GM19438 (cell line): ENCODE measurements at regions not wholly inside any gene's neighbourhood (a gene's known extent, or its start where the extent isn't known, plus 50 kb on each side); places are given as distances from the start of the nearest gene placed in this dataset.
"Not testable (repeated sequence)": the region's sequence is repeated elsewhere in the genome, so short reads cannot be mapped to it uniquely, and the experiment has no call there.

Experiments
- ATAC-seq: cut with Tn5 transposase; IDR thresholded peaks from one replicate; pipeline ENCODE4 v1.9.1; 2021; ENCODE audit warnings: low read depth; ENCODE audit not compliant: unreplicated experiment

DNA sequence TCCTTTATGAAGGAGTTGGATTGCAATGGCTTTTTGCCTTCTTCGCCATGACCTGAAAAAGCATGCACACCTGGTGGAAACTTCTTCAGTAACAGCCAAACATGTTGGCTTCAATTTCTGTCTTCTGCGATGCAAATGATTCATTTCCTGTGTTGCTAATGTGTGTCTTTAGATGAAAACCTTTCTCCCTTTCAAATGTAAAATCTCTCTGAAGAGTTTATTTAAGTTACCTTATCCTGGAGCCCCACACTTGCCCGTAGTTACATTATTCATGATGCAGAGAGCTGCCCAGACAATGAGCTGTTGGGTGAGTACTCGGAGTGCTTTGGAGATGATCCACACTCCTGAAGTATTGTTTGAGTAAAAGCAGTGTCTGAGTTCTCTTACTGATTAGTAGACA is 1100.9 kb downstream of the RPA4 start:
- ATAC-seq: no peak

DNA sequence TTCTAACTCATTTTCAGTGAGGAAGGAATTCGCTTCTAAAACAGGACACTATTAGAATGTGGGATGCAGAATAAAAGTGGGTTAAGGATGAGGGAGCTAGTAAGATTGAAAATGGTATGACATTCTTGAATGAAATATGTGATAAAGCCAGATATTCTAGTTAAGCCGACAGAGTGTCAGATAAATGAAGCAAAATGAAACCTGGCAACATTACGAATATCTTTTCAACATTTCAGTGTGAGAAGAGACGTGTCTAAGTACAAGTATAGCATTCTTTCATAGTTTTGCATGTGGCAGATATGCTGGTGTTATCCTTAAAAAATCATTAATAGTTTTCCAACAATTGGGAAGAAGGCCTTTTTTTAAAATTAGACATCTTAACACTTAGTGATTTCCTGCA is 1101.4 kb downstream of the RPA4 start:
- no peak for ATAC-seq

DNA sequence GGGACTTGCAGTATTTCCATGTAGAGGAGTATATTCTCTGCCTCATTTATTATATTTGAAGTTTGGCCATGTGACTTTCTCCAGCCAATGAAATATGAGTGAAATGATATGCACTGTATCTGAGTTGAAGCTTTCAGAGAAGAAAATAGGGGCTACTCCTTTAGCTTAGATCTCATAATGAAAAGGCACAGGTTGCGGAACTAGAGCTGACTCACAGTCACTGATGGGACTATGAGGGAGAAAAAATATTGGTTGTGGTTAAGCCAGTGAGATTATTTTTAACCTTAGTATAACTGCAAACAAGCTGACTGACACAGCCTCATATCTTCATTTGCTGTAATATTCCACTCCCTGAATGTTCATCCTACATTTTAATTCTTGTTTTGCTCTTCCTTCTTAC is 1104.3 kb downstream of the RPA4 start:
- no peak for ATAC-seq

DNA sequence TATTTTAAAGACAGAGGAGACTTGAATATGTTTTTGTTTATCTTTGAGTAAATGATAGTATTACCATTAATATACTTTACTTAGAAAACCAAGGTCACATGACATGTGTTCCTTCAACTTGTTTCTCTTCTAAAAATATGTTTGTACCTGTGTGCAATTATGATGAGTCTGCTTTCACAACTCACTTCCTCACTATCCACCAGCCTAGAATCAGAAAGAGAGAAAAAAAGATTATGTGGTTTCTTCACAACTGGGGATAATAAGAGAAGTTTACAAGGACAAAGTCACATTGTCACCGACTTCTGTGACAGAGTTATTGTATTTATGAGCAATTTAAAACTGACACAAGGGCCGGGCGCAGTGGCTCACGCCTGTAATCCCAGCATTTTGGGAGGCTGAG is 1112.1 kb downstream of the RPA4 start:
- ATAC-seq: no peak

DNA sequence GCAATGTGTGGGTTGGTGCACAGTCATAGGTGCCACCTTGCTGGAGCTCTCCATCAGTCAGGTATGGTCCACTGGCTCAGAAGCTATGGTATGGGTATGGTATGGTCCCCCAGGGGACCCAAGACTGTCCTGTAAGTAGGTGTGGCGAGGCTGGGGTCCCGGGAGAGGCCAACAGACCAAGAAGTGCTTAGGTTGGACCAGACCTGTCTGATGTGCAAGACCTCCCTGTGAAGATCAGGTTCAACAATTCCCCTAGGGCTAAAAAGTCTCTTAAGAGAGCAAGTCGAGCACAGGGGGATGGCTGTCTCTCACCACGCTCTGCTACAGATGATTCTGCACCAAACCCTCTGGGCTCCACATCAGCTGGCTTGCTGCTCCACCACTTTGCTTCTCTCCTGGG is 1145.0 kb downstream of the RPA4 start:
- ATAC-seq: no peak

DNA sequence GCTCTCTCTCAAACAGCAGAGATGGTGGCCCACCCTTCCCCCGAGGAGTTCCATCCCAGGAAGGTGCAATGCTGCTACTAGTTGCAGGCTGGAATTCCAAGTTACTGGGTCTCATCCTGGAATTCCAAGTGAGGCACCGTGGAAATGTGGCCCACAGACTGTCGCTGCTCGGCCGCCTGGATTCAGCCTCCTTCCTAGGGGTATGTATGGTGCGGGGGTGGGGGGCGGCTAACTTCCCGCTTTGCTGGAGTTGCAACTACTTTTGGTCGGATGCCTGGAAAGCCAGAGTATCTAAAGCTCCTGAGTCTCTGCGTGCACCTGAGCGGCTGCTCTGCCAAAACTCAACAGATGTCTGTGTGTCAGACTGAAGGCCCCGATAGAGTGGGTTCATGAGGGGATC is 1146.2 kb downstream of the RPA4 start:
- ATAC-seq: no peak

DNA sequence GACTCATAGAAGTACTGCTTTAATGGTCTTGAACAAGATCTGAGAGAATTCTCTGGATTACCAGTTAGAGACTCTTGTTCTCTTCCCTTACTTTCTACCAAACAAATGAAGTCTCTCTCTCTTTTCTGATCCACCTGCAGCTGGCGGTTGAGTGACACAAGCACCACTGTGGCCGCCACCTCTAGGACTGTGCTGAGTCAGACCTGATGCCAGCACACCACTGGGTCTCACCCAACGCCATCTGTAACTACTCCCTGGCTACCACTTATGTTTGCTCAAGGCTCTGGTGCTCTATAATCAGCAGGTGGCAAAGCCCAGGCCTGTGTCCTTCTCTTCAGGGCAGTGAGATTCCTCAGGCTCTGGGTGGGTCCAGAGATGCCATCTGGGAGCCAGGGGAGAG is 1173.5 kb downstream of the RPA4 start:
- ATAC-seq: no peak

DNA sequence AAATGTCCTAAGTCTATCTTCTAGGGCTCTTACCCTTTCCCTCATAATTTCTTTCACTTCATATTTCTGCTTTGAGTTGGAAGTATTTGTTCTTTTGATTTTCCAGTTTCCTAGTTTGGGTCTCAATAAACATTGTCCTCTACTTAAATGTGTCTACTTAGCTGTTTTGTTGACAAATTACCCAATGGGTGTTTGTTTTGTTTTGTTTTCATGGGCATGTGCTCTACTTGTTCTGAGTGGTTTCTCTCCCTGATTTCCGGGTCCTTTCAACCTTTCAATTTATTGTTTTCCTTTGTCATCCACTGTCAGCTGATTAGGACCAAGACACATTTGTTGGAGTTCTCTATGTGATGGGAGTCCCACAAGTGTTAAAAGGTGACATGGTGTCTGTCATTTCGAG is 1181.4 kb downstream of the RPA4 start:
- ATAC-seq: no peak

DNA sequence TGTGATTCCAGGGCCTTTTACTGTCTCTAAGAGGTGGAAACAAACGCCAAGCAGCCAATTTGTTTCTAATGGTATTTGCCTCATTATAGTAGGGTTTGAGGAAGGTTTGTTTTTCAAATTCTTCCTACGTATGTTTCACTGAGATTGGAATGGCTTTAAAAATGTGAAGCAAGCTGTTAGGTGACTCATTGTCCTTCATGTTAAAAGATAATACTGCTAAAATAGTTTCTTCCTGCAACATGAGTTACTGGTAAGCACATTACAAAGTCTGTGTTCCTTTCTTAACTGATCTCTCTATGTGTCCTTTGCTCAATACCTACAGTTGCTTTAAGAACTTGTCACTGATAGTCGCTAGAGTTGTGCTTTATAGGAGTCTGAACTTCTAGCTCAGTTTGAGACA is 1183.9 kb downstream of the RPA4 start:
- no peak for ATAC-seq

DNA sequence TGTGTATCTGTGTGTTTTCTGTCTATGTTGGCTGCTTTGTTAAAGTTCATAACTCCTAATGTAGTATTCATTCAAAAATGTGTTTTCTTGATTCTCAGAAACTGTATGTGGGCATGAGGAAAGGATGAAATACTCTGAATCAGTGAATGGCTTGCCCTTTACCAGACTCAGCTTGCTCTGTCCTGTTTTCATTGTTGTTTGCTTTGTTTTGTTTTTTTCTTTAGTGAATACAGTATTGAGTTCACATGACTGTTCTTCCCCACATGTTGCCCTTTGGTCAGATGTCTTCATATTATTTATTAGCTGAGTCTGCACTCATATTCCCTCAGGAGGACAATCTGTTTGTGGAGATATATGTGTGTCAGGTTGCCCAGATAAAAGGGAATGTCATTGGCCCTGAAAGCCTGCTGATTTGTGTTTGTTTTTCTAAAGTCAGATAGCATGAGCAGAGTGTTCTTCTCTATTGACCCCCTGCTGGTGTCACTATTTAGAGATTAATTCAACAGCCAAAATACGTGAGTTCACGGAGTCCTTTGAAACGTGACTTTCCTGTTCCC is 1184.4 kb downstream of the RPA4 start:
- ATAC-seq: no peak

DNA sequence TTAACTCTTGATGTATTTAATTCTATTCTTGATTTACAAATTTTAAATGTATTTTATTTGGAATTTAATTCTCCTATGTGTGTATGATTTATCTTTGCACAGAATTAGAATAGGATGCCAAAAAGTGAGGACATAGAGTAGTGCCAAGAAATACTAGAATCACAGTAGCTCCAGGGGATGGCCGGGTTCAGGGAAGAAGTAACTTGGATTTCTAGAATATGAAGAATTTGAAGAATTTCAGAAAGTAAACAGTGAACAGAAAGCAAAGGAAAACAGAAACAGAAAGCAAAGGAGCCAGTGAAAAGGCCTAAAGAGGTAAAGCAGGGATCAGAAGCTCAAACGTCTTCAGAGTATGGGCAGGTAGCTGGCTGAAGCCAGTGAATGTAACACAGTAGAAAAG is 1187.6 kb downstream of the RPA4 start:
- no peak for ATAC-seq

DNA sequence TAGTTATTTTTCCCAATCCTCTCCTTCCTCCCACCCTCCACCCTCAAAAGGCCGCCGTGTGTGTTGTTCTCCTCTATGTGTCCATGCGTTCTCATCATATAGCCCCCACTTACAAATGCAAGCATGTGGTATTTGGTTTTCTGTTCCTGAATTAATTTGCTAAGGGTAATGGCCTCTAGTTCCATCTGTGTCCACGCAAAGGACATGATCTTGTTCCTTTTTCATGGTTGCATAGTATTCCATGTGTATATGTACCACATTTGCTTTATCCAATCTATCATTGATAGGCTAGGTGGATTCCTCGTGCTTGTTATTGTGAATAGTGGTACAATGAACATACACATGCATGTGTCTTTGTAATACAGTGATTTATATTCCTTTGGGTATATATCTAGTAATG is 1193.7 kb downstream of the RPA4 start:
- ATAC-seq: no peak

DNA sequence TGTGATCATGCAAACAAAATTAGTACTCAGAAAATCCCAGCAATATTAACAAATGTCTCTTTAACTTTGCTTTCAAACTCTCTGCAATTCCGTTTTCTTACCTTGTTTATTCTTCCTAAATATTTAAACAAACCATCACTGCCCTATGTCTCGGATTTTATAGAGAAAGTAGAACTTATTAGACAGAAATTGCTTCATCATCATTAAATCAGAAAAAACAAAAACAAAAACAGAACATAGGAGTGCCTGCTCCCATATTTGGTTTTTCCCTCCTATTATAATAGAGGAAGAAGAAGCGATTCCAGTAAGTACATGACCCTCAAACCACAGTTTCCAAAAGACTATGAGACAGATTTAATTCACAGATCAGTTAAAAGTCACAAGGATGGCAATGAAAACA is 1228.0 kb downstream of the RPA4 start:
- no peak for ATAC-seq

DNA sequence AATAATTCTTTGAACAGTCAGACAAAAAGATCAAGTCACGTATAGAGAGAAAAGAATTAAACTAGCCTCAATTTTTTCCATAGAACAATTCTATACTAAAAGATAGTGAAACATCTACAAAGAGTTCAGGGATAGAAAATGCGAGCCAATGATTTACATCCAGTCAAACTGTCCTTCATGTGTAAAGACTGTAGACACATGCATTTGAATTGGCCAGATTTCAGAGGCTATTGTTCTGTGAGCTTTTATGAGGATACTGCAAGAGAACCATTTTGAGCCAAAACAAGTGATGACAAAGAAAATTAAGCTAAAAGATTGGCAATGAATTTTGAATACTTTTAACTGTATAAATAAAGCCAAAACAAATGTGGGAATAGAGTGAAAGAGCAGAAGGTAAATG is 1230.3 kb downstream of the RPA4 start:
- ATAC-seq: no peak

DNA sequence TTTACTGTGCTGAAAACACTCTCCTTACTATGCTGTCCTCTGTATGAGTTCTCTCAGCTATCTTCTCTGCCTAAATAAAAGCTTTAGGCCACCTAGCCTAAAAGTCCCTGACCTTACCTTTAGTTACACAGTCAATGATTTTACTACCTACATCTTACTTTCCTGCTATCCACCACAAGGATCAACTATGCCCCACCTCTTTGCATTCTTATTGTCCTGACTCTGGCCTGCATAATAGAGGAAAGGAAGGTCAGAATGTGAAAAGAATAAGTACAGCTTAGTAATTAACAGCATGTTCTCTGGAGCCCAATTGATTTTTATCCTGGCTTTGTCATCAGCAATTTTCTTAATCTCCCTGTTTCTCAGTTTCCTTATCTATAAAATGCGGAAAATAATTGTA is 1257.8 kb downstream of the RPA4 start:
- no peak for ATAC-seq

DNA sequence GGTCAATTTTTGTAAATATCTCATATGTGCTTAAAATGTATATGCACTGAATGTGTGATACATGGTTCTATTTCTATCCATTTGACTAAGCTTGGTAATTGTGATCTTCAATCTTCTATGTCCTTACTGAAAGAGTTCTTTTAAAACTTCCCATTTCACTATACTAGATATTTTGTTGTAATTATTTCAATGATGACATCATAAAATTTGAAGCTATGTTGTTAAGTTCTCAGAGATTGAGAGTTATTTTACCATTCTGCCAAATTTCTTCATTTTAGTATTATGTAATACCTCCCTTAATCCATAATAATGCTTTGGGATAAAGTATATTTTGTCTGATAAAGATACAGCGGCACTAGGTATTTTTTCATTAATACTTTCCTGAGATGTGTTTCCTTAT is 1307.3 kb downstream of the RPA4 start:
- ATAC-seq: no peak

DNA sequence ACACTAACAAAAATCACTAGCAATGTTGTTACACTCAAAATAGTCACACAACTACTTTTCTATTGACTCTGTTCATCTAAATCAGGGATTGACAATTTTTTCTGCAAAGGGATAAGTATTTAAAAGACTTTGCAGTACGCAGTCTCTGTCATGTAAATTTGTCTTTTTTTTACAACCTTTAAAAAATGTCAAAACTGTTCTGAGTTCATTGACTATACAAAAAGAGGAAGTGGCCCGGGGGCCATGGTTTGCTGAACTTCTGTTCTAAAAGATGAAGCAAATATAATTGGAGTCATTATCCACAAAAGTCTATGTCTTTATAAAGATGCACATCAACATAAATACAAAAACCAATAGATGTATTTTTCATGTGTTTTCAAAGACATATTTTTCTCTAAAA is 1310.3 kb downstream of the RPA4 start:
- no peak for ATAC-seq

DNA sequence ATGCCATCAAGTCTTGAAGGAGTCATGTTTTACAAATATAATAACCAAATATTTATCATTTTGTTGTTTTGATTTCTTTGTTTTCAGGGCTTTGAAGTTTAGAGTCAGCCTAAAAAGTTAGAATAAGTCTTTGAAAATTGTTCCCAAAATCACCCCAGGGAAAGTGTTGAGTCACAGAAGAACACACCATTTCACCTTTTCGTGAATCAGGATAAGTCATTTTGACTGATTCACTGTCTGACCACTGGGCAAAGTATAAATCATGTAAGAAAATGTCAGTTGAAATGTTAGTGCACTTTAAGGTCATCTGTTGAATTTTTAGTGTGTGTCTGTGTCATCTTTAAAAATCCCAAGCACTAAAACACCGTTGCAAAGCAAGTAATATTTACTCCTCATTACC is 1320.1 kb downstream of the RPA4 start:
- ATAC-seq: no peak

DNA sequence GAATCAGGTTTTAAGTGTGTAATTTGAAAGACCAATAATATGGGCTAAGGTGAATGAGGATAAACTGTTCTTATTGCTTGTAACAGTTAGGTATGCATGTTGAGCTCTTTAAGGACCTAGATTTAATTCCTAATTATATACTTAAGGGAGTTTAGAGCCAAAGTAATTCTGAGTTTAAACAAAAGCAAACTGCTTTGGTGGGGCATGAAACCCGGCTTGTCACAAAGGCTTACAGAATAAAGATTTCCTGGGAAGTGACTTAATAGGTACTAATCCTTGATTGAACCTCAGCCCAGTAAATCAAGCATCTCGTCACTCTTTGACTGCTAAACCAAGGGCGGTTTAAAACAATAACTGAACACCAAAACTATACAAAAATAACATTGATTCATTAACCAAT is 1324.2 kb downstream of the RPA4 start:
- ATAC-seq: no peak

DNA sequence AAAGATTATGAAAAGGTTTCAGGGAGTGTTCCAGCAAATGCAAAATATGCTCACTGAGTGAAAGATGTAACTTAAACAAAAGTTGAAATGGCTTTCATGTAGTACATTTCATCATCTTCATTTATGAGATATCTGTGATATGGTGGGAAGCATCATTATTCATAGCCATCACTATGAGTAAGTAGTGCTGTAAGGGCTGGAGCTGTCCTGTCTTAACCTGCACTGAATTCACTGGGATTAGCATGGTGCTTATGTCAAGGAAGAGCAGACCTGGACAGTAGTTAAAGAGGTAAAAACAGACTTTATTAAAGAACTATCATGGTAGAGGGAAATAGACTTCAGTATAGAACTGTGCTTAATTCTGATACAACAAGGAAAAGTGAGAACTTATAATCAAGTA is 1347.3 kb downstream of the RPA4 start:
- no peak for ATAC-seq

DNA sequence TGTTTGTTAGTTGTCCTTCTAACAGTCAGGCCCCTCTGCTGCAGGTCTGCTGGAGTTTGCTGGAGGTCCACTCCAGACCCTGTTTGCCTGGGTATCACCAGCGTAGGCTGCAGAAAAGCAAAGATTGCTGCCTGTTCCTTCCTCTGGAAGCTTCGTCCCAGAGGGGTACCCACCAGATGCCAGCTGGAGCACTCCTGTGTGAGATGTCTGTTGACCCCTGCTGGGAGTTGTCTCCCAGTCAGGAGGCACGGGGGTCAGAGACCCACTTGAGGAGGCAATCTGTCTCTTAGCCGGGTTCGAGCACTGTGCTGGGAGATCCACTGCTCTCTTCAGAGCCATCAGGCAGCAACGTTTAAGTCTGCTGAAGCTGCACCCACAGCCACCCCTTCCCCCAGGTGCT is 1356.4 kb downstream of the RPA4 start:
- not testable (repeated sequence) for ATAC-seq

DNA sequence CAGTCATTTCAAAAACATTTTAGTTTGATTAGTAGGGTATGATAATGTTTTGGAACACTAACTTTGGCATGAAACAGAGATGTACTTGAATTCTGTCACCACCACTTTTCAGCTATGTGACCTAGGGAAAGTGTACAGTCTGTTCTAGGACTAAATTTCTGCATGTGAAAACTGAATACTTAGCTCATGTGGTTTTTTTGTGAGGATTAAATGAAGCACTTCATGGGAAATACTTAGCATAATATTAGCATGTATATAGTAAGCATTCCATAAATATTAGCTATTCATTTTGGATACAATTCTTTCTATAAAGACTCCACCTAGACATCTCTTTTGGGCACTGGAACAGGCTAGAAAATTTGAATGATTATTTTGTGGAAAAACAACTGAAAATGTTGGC is 1379.4 kb downstream of the RPA4 start:
- ATAC-seq: no peak

DNA sequence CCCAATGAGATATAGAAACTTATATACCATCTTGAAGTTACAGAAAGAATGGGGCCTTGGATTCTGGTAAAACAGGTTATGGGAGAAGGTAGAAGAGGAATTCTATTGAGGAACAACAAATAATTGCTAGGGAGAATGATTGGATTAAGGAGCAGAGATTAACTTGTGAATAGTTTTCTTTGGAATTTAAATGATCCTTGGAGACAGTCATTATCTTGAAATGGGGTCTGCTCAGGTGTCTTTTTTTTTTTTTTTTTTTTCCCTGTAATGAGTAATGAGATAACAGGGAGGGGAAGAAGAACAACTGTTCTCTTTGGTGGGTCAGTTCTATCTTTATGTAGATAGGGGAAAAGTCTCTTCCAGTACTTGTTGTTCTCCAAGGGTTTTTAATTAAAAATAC is 1406.0 kb downstream of the RPA4 start:
- no peak for ATAC-seq
